Bronchial epithelial cell (primary cell): ENCODE measurements at regions not wholly inside any gene's neighbourhood (a gene's known extent, or its start where the extent isn't known, plus 50 kb on each side); places are given as distances from the start of the nearest gene placed in this dataset.

Experiments used
- DNase-seq: peaks from one replicate; pipeline ENCODE4 v3.0.0-alpha.2; 2010; ENCODE audit warnings: low read depth
- FAIRE-seq: peaks from 2 replicates; lab custom pipeline; 2011; peaks lifted over from hg19 to GRCh38; lab: Jason Lieb, UNC
- H3K27me3 ChIP-seq: 2 replicates; pipeline ENCODE4 v1.5.1; 2011; ENCODE audit warnings: low read length; ENCODE audit not compliant: control insufficient read depth, insufficient read depth
- H3K36me3 ChIP-seq: 2 replicates; pipeline ENCODE4 v1.5.1; 2011; ENCODE audit warnings: low read length; ENCODE audit not compliant: control insufficient read depth, insufficient read depth
- H3K4me3 ChIP-seq: 2 replicates; pipeline ENCODE4 v1.5.1; 2011; ENCODE audit warnings: mild to moderate bottlenecking, low read depth, low read length, control low read depth
- TF ChIP-seq, protein P1 (sequence below): IDR thresholded peaks from 2 replicates; pipeline ENCODE4 v1.5.1; 2011; ENCODE audit warnings: mild to moderate bottlenecking, moderate library complexity, low read length, control low read depth, inconsistent platforms; ENCODE audit not compliant: insufficient read depth, severe bottlenecking

DNA sequence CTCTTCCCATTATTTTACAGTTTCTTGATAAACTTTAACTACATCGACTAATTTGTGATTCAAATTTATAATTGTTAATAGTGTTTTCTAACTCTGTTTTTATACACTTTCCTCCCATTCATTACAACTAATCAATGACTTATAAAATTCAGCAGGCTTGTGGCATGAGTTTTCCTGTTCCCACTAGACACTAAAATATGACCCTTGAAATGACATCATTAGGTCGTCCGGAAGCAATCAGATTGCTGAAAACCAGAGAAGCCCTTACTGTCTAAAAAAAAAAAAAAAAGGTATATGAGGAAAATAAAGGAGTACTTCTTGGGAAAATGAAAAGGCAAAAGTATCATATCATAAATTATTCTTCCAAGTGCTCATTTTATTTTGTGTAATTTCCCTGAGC, 553.7 kb downstream of the ZNF608 start:
- TF ChIP-seq, protein P1, sequence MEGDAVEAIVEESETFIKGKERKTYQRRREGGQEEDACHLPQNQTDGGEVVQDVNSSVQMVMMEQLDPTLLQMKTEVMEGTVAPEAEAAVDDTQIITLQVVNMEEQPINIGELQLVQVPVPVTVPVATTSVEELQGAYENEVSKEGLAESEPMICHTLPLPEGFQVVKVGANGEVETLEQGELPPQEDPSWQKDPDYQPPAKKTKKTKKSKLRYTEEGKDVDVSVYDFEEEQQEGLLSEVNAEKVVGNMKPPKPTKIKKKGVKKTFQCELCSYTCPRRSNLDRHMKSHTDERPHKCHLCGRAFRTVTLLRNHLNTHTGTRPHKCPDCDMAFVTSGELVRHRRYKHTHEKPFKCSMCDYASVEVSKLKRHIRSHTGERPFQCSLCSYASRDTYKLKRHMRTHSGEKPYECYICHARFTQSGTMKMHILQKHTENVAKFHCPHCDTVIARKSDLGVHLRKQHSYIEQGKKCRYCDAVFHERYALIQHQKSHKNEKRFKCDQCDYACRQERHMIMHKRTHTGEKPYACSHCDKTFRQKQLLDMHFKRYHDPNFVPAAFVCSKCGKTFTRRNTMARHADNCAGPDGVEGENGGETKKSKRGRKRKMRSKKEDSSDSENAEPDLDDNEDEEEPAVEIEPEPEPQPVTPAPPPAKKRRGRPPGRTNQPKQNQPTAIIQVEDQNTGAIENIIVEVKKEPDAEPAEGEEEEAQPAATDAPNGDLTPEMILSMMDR: no peak
- Histone ChIP-seq H3K4me3 (no peak overlapping the region), H3K36me3 (no peaks in the 10 kb centered on the region), H3K27me3 (no peaks in the 10 kb centered on the region)
- FAIRE-seq (no peak), DNase-seq (no peak)

DNA sequence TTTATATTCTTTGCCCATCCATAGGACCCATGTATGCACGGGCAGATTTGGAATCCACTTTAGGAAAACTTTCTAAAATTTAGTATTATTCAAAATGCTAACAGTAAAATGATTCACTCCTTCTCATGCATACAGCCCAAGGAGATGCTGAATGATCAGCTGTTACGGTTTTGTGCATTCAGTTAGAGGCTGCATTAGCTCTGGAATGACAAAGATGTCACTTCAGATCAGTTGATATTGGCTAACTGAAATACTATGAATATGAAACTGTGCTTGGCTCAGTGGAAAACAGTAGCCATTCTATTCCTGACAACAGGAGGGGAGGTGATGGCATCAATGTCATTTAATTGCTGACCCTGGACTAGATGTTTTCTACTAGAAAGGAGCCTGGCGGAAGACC, 560.7 kb downstream of the ZNF608 start:
- DNase-seq: no peak
- H3K36me3 ChIP-seq: no peaks in the 10 kb centered on the region
- no peaks in the 10 kb centered on the region for H3K27me3 ChIP-seq
- no peak overlapping the region for H3K4me3 ChIP-seq
- TF ChIP-seq, protein P1: no peak
- FAIRE-seq: no peak

DNA sequence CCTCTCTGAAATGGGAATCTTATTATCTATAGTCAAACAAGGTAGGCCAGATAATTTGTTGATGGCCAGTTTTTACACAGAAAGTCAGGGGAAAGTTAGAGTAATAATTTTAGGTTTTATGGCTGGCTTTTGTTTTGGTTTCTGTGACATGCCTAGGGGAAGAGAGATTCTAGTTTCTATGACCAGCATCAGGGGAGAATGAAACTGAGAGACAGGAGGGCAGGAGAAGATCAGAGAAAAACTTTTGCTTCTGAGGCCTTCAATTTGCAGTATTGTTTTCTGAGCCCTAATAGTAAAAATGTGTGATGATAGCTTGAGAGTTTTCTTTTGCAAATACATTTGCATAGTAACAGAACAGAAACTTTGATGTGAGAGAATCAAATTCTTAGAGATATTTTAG, 564.3 kb downstream of the ZNF608 start:
- no peak for FAIRE-seq
- TF ChIP-seq, protein P1: no peak
- Histone ChIP-seq H3K36me3 (no peaks in the 10 kb centered on the region), H3K27me3 (no peaks in the 10 kb centered on the region), H3K4me3 (no peak overlapping the region)
- DNase-seq: no peak

DNA sequence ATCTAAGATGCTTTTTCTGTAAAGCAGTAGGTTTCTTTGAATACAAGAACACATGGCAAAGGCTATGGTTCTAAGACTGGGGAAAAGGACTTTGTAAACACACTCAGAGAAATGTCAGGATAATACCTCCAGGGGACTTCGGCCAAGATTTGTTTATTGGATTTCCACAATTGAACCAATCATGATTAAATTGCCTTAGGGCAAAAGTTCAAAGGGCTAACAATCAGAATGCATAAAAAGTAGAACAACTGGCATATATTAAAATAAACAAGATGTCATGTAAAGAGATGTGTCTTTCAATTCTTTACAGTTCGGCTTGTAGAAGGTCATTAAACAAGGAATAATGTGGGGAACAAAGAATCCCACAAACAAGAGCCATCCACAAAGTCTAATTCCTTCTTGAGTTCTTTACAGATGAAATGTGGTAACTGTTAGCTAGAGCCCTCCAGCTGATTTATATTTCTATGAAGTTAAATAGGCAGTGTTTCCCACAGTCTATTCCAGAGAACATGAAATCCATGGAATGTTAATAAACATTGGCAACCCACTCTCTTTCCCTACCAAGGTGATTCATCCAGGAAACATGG, 565.5 kb downstream of the ZNF608 start:
- H3K4me3 ChIP-seq: no peak overlapping the region
- DNase-seq (no peak), FAIRE-seq (no peak)
- no peaks in the 10 kb centered on the region for H3K27me3 ChIP-seq
- H3K36me3 ChIP-seq: no peaks in the 10 kb centered on the region
- TF ChIP-seq, protein P1: no peak

DNA sequence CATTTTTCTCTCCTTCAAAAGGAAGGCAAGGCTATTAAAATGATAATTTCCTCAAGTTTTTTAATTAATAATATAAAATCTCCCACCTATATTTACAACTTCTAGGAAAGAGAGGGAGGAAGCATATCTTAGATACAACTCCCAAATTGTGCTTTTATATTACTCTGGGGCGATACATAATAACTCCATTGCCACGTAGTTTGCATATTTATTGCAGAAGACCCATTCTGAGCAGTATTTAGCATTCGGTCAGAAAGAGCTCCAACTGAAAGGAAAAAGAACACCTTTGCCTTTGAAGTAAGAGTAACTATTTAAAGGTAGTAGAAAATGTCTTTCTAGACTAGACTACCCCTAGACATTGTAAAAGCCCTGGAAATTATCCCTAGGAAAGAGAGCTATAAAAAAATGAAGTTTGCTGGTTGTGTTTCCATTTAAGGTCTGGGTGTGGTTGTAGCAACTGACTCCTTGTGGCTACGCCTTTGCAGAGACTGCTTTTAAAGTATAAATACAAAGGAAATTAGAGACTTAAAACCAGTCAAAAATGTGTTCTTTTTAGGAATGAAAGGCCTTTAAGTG, 566.1 kb downstream of the ZNF608 start:
- FAIRE-seq: no peak
- H3K36me3 ChIP-seq: no peaks in the 10 kb centered on the region
- H3K4me3 ChIP-seq: no peak overlapping the region
- DNase-seq: no peak
- H3K27me3 ChIP-seq: no peaks in the 10 kb centered on the region
- TF ChIP-seq, protein P1: no peak

DNA sequence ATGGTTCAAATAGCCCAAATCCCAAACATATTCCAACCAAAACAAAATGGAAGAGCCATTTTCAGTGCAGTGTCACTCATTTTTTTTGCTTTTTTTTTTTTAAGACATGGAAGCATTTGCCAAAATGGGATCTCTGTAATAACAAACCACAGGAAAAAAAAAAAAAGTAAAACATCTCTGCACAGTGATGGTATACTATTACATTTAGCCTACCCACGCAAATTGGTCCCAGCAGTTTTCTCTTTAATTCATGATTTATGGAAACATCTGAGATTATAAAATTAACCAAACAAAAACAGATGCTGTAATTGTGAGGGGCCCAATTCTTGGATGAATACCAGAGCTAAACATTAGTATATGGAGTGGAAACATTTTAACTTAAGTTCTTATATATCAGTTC, 566.6 kb downstream of the ZNF608 start:
- H3K4me3 ChIP-seq: no peak overlapping the region
- no peaks in the 10 kb centered on the region for H3K27me3 ChIP-seq
- no peak for FAIRE-seq
- DNase-seq: no peak
- TF ChIP-seq, protein P1: no peak
- H3K36me3 ChIP-seq: no peaks in the 10 kb centered on the region
